ENCODE measurements at regions not wholly inside any gene's neighbourhood (a gene's known extent, or its start where the extent isn't known, plus 50 kb on each side); places are given as distances from the start of the nearest gene placed in this dataset.
A peak's percentile ranks its signal among the peaks of the same experiment; 100 is the strongest.

- TF ChIP-seq, protein P1, sequence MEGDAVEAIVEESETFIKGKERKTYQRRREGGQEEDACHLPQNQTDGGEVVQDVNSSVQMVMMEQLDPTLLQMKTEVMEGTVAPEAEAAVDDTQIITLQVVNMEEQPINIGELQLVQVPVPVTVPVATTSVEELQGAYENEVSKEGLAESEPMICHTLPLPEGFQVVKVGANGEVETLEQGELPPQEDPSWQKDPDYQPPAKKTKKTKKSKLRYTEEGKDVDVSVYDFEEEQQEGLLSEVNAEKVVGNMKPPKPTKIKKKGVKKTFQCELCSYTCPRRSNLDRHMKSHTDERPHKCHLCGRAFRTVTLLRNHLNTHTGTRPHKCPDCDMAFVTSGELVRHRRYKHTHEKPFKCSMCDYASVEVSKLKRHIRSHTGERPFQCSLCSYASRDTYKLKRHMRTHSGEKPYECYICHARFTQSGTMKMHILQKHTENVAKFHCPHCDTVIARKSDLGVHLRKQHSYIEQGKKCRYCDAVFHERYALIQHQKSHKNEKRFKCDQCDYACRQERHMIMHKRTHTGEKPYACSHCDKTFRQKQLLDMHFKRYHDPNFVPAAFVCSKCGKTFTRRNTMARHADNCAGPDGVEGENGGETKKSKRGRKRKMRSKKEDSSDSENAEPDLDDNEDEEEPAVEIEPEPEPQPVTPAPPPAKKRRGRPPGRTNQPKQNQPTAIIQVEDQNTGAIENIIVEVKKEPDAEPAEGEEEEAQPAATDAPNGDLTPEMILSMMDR (IDR thresholded peaks at IDR 0.05) = no peak
- Mint-ChIP-seq H3K27ac (ENCODE audit: unreplicated experiment) (peak overlapping the region; percentile 74), H3K36me3 (ENCODE audit: unreplicated experiment) (no peaks in the 10 kb centered on the region), H3K9me3 (ENCODE audit: unreplicated experiment) (no peaks in the 10 kb centered on the region), H3K4me3 (ENCODE audit: unreplicated experiment) (no peak overlapping the region), H3K27me3 (ENCODE audit: unreplicated experiment) (no peaks in the 10 kb centered on the region), H3K4me1 (ENCODE audit: unreplicated experiment) (peaks cover 69% of the 10 kb centered on the region)
- no peak for DNase-seq (ENCODE audit: extremely low spot score, unreplicated experiment)
Measured at GRCh38 chr2:144943293-144943941, 423.5 kb upstream of the ZEB2 start.

DNA sequence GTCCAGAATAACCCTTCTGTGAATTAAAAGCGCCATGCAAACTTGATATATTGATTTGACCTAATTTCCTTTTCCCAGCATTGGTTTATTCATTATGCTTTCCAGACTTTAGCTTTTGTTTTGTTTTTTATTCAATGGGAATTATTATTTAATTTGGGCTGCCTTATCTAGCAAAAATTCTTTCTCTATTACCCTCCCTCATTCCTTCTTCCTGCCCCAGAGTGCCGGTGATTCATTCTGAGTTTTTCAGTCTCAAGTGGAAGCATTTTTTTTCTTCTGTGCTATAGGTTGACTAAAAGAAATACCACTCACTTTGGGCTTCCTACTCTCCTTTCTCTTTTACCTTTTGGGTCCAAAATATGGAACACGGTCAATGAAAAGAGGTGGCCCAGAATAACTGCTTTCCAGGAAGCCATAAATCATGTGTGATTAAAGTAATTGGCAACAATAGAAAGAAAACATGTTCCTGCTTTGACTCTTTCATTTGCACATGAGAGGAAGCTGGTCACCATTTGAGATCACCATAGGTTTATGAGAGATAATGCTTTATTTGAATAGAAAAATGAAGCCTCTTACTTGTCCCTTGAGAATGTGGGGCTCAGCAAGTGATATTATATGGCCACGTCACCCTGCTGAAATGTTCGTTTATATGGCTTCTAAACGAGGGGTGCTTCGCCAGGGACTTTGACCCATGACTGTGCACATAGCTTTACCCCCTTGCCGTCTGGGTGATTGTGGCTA lies 422.8 kb upstream of the ZEB2 start:
- Mint-ChIP-seq H3K27me3 (ENCODE audit: unreplicated experiment) (no peaks in the 10 kb centered on the region), H3K36me3 (ENCODE audit: unreplicated experiment) (no peaks in the 10 kb centered on the region), H3K4me1 (ENCODE audit: unreplicated experiment) (peaks cover 76% of the 10 kb centered on the region), H3K27ac (ENCODE audit: unreplicated experiment) (peak overlapping the region; percentile 74), H3K4me3 (ENCODE audit: unreplicated experiment) (no peak overlapping the region), H3K9me3 (ENCODE audit: unreplicated experiment) (no peaks in the 10 kb centered on the region)
- no peak for DNase-seq (ENCODE audit: extremely low spot score, unreplicated experiment)
- TF ChIP-seq, protein P1 (IDR thresholded peaks at IDR 0.05) = no peak

- DNase-seq (ENCODE audit: extremely low spot score, unreplicated experiment) = no peak
- Mint-ChIP-seq H3K36me3 (ENCODE audit: unreplicated experiment) (no peaks in the 10 kb centered on the region), H3K4me3 (ENCODE audit: unreplicated experiment) (no peak overlapping the region), H3K27ac (ENCODE audit: unreplicated experiment) (peak overlapping the region; percentile 74), H3K27me3 (ENCODE audit: unreplicated experiment) (no peaks in the 10 kb centered on the region), H3K4me1 (ENCODE audit: unreplicated experiment) (peaks cover 79% of the 10 kb centered on the region), H3K9me3 (ENCODE audit: unreplicated experiment) (no peaks in the 10 kb centered on the region)
- TF ChIP-seq, protein P1 (IDR thresholded peaks at IDR 0.05) = no peak
Measured at GRCh38 chr2:144941743-144942488, 422.0 kb upstream of the ZEB2 start.

GRCh38 chr2:144939590-144939989 lies 419.7 kb upstream of the ZEB2 start:
- Mint-ChIP-seq H3K9me3 (ENCODE audit: unreplicated experiment) (no peaks in the 10 kb centered on the region), H3K4me1 (ENCODE audit: unreplicated experiment) (peaks cover 75% of the 10 kb centered on the region), H3K4me3 (ENCODE audit: unreplicated experiment) (no peak overlapping the region), H3K27me3 (ENCODE audit: unreplicated experiment) (no peaks in the 10 kb centered on the region), H3K27ac (ENCODE audit: unreplicated experiment) (peak overlapping the region; percentile 98), H3K36me3 (ENCODE audit: unreplicated experiment) (no peaks in the 10 kb centered on the region)
- TF ChIP-seq, protein P1 (IDR thresholded peaks at IDR 0.05) = no peak
- no peak for DNase-seq (ENCODE audit: extremely low spot score, unreplicated experiment)

Measured in osteocyte (in vitro differentiated cells).